NK-92 treated with Interleukin-12 subunit alpha and Interleukin-12 subunit beta, amount 100 ng/mL, for 24 hours (cell line): ENCODE measurements at regions not wholly inside any gene's neighbourhood (a gene's known extent, or its start where the extent isn't known, plus 50 kb on each side); places are given as distances from the start of the nearest gene placed in this dataset.

Source experiments
- DNase-seq: peaks from one replicate; lab custom pipeline; 2025; lab: John Stamatoyannopoulos, UW

DNA sequence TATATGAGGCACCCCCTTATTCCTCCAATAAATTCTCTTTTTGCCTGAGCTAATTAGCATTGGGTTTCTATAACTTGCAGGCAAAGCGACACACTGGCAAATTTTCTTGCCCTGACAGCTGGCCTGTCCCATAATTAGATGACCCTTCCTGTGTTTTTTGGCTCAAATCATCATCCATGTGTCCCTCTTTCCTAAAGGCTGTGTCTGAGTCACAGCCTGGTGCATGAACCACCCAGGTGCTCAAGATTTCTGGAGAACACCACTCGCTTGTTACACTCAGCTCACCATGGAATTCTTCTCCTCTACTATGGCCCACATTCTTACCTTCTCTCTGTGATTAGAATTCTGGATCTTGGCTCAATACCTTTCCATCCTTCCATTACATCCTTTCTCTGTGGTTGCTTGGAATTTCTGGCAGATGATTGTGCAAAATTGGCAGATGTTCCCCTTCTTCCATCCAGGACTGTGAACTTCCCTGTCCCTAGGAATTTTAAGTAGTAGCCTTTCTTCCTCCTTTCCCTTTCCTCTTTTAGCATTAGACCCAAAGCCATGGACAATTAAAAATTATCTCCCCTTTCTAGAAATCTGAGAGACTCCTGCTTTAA, 116.0 kb upstream of the ANKRD1 start:
- no peak for DNase-seq

DNA sequence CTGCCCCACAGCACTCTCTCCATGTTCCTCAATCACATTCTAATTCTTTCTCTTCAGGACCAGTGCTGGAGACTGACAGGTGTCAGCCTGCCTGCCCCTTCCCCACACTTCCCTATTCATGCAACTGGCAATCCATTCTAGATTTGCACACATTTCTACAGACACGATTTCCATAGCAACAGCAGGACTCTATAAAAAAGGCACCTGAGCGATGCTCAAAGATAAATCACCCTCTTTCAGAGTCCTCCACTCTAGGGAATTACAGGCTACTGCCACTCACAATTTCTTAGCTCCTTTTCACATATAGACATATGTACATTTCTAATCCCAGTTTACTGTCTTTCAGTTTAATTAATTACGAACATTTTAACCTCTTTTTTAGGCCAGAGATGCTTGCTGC, 118.1 kb upstream of the ANKRD1 start:
- no peak for DNase-seq

DNA sequence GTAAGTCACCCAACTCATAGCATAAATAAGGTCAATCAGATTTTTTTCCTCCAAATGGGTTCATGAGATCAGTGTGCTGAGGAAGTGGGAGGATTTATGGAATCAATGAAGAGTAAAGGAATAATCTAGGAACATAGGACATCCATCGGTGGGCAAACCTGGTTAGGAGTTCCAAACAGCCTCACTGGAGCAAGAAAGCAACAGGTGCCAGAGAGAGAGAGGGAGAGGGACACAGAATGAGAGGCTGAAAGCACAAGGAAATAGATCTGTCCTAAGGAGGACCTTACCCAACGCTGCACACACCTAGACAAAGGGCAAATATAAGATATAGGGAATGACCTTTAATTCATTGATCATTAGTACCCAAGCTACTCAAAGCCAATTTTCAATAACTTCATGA, 119.5 kb upstream of the ANKRD1 start:
- no peak for DNase-seq

DNA sequence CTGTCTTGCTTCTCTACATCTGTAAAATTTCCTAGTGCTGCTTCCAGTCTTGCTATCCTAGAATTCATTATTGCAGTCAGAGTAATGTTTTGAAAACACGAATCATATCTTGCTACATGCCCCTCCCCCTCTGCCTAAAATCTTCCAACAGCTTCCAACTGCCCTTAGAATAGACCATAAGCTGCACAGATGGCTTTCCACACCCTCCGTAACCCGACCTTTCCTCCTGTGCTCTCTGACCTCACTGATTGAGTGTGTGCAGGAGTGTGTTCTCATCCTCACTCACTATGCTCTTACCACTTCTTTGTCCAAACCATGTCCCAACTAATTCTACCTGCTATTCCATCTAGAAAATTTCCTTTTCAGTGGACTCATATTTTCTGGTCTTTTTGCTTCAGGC, 121.2 kb upstream of the ANKRD1 start:
- DNase-seq = no peak

DNA sequence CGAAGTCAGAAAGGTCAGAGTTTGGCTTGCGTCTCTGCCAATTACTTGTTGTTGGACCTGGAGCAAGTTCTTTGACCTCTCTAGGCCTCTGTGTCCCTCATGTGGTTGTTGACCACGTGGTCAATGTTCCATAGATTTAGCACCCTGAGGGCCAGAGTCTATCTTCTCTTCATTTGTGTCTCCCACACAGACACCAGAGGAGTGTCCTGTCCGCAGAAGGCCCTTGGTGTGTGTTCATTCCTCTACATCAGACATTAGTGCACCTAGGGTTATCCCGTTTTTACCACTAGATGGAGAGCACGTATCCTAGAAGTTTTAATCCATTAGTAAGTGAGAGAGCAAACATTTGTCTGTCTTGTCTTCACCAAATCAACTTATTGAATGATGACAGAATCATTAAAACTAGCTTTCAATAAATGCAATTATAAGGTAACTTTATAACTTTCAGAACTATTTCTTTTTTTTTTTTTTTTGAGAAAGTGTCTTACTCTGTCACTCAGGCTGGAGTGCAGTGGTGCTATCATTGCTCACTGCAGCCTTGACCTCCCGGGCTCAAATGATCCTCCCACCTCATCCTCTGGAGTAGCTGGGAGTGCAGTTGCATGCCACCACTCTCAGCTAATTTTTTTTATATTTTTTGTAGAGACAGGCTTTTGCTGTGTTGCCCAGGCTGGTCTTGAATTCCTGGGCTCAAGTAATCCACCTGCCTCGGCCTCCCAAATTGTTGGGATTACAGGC, 122.5 kb upstream of the ANKRD1 start:
- no peak for DNase-seq

DNA sequence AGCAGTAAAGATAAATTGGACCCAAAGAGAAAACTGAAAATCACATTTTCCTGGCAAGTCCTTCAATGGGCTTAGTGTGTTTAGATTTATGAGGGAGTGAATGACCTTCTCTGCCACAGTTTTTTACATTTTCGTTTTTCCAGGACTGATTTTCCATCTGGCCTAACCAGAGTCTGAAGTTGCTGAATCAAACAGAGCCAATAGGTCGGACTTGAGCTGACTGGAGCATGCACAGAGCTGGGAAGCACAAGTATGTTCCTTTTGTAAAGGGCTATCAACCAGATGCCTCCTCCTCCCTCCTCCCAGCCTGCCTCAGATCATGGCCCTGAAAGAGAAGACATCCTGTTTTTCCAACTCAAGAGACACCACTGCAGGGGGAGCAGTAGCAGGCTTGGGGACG, 126.0 kb upstream of the ANKRD1 start:
- no peak for DNase-seq

DNA sequence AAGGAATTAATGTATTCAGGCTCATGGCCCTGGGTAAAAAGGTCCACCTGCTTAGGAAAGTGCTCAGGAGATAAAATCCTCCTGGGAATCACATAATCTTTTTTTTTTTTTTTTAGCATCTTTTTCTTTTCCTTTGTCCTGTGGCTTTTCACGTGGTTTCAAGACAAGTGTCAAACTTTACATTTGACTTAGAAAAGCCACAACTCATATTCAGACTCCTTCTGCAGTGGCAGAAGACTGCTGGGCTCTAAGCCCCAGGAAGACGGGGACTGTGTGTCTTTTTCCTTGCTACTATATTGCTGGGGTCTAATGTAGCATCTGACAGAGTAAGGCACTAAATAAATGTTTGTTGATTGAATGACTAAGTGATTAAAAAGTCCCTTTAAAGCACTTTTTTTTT, 127.5 kb upstream of the ANKRD1 start:
- DNase-seq = no peak

DNA sequence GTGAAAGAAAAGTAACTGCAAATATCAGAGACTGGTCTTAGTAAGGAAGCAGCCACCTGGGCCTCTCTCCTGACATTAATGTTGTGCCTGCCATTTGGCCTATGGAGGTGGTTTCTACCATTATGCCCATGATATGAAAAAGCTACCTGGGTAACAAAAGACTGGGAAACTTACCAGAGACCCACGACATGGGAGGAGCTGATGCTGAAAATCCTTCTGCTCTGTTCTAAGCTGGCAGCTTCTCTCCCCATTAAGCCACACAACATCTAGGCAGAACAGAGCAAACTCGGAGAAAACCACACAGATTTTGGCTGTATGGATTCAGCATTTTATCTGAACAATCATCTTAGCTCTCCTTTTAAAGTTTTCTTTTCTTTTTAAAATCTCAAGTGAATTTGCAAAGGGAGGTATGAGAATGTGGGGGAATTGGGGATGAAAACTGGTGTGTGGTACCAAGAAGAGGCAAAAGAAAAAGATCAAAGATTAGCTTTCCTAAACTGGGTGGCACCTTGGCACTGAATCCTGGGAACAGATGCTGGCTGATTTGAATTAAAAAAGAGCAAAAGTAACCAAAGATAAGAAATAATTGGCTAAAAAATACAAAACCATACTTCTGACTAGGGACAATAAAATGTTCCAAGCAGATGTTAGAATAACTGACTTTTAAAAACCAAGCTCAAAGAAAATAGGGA, 128.6 kb upstream of the ANKRD1 start:
- no peak for DNase-seq

DNA sequence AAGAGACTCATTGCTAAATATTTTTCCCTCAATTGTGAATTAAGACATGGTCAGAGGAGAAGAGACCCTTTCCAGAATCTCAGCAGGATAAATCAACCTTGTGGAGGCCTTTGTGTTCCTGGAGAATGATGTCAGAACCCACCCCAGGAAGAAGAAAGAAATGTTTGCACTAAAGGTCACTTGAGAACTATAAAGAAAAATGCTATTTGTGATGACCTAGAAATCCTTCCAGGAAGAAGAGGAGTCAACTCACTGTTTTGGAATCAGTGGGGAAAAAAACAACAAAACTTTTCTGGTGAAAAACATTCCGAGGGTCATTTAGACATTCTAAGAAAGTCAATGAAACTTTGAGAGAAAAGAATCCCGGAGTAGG, 129.1 kb upstream of the ANKRD1 start:
- no peak for DNase-seq

DNA sequence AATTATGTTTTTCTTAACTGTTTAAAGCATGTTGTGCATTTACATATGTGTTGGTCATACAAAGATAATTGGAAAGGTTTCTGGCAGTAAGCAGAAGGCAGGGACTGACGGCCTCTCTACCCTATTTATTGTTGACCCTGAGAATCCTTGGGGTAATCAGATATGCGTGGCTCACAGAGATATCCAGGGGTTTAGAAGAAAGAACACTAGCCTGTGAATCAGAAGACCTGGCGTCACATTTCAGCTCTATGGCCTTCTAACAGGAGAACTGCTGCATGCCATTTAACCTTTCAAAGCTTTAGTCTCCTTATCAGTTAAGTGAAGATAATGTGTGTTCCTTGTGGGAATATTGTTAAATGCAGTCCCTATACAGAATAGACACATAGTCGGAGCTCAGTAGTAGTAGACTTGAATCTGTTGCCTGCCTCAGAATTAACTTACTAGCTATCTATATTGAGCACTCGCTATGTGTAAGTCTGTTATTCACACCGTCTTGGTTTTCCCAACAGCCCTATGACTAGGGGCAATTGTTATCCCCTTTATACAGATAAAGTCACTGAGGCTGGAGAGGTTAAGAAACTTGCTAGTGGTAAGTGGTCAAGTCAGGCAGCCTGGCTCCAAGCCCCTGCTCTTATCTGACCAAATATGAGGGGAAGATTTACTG, 129.6 kb upstream of the ANKRD1 start:
- DNase-seq = no peak

DNA sequence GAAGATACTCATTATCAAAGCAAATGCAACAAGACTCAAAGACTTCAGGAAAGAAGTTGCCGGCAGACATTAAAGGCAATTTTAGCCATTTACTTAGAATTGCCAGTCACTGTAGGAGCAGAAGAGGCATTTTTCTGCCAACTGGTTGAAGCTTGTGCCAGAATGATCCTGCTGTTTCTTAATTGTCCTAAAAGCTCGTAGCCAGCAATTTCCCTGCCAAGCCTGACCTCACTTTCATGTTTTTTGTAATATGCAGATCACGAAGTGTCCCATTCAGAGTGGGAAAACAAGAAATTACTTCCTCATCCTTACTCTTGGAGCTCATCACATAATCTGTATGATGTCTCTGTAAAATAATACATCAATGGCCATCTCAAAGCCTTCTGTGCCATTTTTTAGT, 130.9 kb upstream of the ANKRD1 start:
- DNase-seq = no peak

DNA sequence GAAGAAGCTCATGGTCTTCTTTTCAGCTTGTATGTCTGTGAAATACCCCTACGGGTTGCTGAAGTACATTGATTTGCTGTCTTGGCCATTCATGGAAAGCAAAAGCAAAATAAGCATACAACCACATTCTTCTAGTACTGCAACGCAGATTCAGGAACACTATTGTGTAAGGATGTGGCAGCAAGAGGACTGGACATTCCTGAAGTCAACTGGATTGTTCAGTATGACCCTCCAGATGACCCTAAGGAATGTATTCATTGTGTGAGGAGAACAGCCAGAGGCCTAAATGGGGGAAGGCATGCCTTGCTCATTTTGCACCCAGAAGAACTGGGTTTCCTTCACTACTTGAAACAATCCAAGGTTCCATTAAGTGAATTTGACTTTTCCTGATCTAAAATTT, 133.4 kb upstream of the ANKRD1 start:
- no peak for DNase-seq

DNA sequence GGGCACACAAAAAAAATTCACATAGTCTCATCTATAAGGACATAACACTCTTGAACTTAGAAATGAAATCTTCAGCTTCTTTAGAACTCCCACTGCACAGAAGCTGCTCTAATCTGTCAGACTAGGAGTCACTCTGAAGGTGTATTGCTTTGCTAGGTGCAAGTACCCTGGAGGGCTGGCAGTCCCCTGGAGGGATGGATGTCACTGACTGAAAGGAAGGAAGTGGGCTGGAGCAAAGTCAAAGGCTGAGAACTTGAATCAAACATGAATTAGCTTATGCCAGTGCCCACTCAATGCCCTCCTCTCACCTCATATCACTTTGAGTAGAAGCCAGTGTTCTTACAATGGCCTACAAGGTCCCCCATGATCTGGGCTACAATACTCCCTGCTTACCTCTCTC, 140.3 kb upstream of the ANKRD1 start:
- no peak for DNase-seq

DNA sequence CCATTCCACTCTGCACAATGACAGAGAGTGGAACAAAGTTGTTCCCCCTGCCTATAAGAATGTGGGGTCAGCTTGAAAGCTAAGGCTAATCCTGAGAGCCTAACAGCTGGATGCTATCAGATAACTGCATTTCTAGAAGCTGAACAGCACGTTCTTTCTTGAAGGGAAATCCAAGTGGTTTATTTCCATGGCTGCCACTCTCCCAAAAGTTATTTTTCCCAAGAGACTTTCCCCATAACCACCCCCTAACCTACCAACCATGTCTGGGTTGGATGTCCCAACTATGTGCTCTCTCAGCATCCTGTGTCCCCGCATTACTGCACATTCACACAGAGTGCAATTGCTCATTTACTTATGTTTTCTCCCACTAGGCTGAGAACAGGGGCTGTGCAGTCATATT, 140.7 kb upstream of the ANKRD1 start:
- no peak for DNase-seq

DNA sequence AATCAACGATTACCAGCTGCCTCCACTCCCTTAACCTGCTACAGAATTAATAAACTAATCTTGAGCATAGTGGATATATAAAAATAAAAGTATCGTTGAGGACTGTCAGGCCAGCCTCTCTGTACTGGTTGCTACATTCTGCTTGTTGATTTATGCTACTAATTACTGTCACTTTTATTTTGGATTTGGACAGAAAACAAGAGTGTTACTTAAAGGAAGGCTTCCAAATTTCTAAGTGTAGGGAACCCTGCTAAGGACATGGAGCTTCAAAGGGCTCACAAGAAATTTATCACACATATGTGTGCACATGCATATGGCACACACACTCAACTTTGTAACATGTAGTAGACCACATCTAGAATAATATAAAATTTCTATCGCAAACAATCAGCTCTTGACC, 141.2 kb upstream of the ANKRD1 start:
- no peak for DNase-seq

DNA sequence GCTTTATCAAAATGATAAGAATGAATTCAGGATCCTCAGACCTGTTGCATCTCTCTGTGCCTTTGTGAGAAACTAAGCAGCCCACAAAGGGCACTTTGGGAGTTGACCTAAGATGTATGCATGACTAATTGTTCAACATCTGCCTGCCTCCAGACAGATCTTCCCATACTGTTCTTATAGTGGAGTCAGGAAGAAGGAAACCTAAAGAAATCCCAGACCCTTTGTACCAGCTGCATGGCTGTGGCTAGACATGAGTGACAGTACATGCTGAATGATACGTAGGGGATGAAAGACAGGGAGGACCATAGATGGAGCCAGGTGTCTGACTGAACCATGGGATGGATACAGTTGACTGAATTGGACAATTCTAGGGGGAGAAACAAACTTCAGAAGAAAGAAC, 148.7 kb upstream of the PCGF5 start:
- DNase-seq = no peak

DNA sequence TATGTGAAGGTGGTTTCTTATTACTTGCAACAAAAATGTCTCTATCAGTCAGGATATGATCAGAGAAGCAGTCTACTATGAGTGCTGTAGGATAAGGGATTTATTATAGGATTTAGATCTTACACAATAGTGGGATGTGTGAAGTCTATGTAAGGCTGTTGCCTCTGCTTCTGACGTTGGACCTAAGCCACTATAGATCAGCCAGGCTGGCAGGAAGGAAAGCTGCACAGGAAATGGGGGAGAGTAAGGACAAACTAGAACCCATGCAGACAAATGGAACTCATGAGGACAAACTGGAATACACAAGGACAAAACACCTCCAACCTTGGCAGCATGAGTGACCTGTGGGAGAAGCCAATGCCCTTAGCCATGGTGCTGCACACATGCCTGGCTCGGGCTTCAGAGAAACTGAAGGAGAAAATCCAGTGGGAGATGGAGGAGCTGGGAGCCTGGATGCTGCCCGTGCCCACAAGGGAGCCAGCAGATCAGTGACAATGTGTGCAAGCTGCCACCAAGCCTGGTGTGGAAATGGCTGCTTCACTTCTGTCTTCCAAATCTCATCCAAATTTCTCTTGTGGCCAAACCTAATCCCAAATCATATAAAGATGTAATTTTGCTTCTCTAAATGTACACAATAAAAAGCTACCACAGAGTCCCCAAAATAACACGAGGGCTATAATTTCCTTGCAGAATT, 147.0 kb upstream of the PCGF5 start:
- no peak for DNase-seq

DNA sequence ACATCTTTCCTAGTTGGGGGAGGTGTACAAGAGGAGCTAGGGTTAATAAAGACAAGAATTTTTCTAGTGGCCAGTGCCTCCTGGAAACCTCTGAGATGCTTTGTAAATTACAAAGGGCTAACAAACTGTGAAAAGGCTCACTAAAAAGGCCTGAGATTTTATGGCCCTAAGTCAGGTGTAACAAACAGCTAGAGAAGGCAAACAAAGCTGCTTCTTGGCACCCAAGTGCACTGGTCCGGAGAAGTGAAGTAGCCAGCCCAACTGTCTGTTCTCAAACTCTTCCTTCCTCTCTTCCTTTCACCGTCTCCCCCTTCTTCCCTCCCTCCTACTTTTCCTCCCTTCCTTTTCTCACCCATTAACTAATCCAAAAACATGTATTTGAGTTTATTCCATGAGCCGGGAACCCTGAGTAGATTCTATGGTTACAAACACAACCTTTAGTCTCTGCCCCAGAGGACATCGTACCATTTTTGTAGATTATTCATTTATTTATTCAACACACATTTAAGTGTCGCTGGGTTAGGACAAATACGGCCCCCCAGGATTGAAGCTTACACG, 143.4 kb upstream of the PCGF5 start:
- DNase-seq = no peak

DNA sequence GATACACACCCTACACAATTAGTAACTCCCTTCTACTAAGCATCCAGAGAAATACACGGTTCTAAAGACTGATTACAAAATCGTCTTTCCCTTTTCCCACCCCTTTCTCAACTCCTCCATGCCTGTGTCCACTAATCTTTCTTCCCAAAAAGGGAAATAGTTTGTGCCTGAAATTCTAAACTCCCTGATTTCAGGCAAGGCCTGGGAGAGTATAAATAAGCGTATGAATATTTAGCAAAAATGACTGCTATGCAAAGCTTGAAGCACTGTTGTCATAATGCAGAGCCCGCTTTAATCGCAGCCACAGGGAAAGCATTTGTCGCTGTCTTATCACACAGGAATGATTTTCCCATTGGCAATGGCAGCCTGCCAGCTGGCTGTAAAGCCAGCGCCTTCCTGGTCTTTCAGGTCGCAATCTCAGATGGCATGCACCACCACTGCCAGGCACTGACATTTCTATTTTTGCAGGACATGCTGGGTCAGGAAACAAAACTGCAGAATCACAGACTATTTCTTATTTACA, 142.9 kb upstream of the PCGF5 start:
- DNase-seq = no peak

DNA sequence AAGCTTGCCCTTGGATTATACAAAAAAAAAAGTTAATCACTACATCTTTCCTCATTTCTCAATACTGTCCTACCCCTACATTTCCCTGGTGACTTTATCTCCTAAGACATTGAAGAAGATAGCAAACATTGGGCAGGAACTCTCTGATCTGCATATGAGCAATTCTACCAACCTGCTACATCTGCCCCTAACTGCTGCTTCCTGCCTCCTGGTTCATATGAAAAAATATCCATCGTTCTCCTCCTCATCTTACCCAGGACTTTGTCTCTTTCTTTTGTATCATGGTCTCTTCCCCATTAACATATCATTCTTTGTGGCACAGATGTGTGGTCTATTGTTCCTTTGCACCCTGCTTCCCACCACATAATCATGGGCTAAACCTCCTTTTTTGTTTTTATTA, 139.7 kb upstream of the PCGF5 start:
- no peak for DNase-seq

DNA sequence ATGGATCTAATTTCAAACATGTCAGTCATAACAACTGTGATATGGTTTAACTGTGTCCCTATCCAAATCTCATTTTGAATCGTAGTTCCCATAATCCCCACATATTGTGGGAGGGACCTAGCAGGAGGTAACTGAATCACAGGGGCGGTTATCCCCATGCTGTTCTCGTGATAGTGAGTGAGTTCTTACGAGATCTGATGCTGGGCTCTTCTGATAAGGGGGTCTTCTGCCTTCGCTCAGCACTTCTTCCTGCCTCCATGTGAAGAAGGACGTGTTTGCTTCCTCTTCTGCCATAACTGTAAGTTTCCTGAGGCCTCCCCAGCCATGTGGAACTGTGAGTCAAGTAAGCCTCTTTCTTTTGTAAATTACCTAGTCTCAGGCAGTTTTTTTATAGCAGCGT, 138.0 kb upstream of the PCGF5 start:
- DNase-seq = no peak
